GM23338 (cell line): ENCODE measurements at regions not wholly inside any gene's neighbourhood (a gene's known extent, or its start where the extent isn't known, plus 50 kb on each side); places are given as distances from the start of the nearest gene placed in this dataset.

Source experiments
- ATAC-seq: fragments of 200-7000 bp; cut with Tn5 transposase; 3 replicates; pipeline ENCODE4 v1.9.1; 2020
- DNase-seq: peaks from one replicate; pipeline ENCODE4 v3.0.0-alpha.2; 2015; ENCODE audit warnings: low spot score
- H2AFZ ChIP-seq: fragments of 200-600 bp; sonication (generic); 2 replicates; pipeline ENCODE4 v1.8.0; 2016; ENCODE audit warnings: antibody characterized with exemption, mild to moderate bottlenecking, moderate library complexity
- H3F3A ChIP-seq: fragments of 200-600 bp; sonication (generic); replicated peaks from 2 replicates; pipeline ENCODE4 v1.8.0; 2017; ENCODE audit warnings: antibody characterized with exemption, mixed run types, low read depth
- H3K27ac ChIP-seq: fragments of 200-600 bp; sonication (generic); 2 replicates; pipeline ENCODE4 v1.6.1; 2016; ENCODE audit warnings: low read depth
- H3K27me3 ChIP-seq: fragments of 200-600 bp; sonication (generic); 2 replicates; pipeline ENCODE4 v1.8.0; 2016; ENCODE audit warnings: mild to moderate bottlenecking, mixed run types, moderate library complexity; ENCODE audit not compliant: insufficient read depth
- H3K36me3 ChIP-seq: fragments of 200-600 bp; sonication (generic); 2 replicates; pipeline ENCODE4 v1.8.0; 2016; ENCODE audit warnings: mild to moderate bottlenecking; ENCODE audit not compliant: insufficient read depth
- H3K4me1 ChIP-seq: fragments of 200-600 bp; sonication (generic); 2 replicates; pipeline ENCODE4 v1.8.0; 2016; ENCODE audit warnings: mild to moderate bottlenecking, moderate library complexity; ENCODE audit not compliant: insufficient read depth
- H3K4me2 ChIP-seq: fragments of 200-600 bp; sonication (generic); 2 replicates; pipeline ENCODE4 v1.7.1; 2017; ENCODE audit warnings: mixed run types
- H3K4me3 ChIP-seq: fragments of 200-600 bp; sonication (generic); 2 replicates; pipeline ENCODE4 v1.6.1; 2016; ENCODE audit warnings: mixed run types
- H3K79me2 ChIP-seq: fragments of 200-600 bp; sonication (generic); replicated peaks from 2 replicates; pipeline ENCODE4 v1.8.0; 2017; ENCODE audit warnings: mild to moderate bottlenecking; ENCODE audit not compliant: insufficient read depth
- H3K9me2 ChIP-seq: fragments of 200-600 bp; sonication (generic); 2 replicates; pipeline ENCODE4 v1.8.0; 2017; ENCODE audit not compliant: insufficient read depth
- H4K20me1 ChIP-seq: fragments of 200-600 bp; sonication (generic); replicated peaks from 2 replicates; pipeline ENCODE4 v1.8.0; 2017; ENCODE audit warnings: mild to moderate bottlenecking; ENCODE audit not compliant: insufficient read depth
- H3K27ac Mint-ChIP-seq: 2 replicates; pipeline ENCODE4 v1.8.0; 2020; ENCODE audit warnings: inconsistent platforms, mild to moderate bottlenecking, moderate library complexity, mixed read lengths
- H3K27me3 Mint-ChIP-seq: 3 replicates; pipeline ENCODE4 v1.8.0; 2022; ENCODE audit warnings: low read depth, mild to moderate bottlenecking, moderate library complexity, mixed read lengths, inconsistent platforms; ENCODE audit not compliant: insufficient read depth, poor library complexity
- H3K36me3 Mint-ChIP-seq: 3 replicates; pipeline ENCODE4 v1.8.0; 2021; ENCODE audit warnings: low read depth, mild to moderate bottlenecking, inconsistent platforms, moderate library complexity, mixed read lengths
- H3K4me1 Mint-ChIP-seq: 3 replicates; pipeline ENCODE4 v1.8.0; 2020; ENCODE audit warnings: mild to moderate bottlenecking, inconsistent platforms, mixed read lengths
- H3K4me3 Mint-ChIP-seq: 3 replicates; pipeline ENCODE4 v1.8.0; 2021; ENCODE audit warnings: moderate library complexity, mild to moderate bottlenecking, inconsistent platforms, mixed read lengths
- H3K9me3 Mint-ChIP-seq: 3 replicates; pipeline ENCODE4 v1.8.0; 2020; ENCODE audit warnings: moderate library complexity, mild to moderate bottlenecking, inconsistent platforms, mixed read lengths
- CREB1 ChIP-seq: fragments of 250-450 bp; sonication (Bioruptor Pico); IDR thresholded peaks from 2 replicates; pipeline ENCODE4 v1.5.0; 2020; ENCODE audit warnings: low read depth, mild to moderate bottlenecking, moderate library complexity
- EZH2 ChIP-seq: fragments of 200-600 bp; sonication (generic); IDR thresholded peaks from one replicate; pipeline ENCODE4 v1.8.0; 2017; ENCODE audit warnings: antibody characterized with exemption, mild to moderate bottlenecking, low read depth; ENCODE audit not compliant: unreplicated experiment
- NANOG ChIP-seq: IDR thresholded peaks from 2 replicates; pipeline ENCODE4 v1.6.1; 2016; ENCODE audit warnings: antibody characterized with exemption, borderline replicate concordance
- POLR2AphosphoS5 ChIP-seq: IDR thresholded peaks from 2 replicates; pipeline ENCODE4 v1.6.1; 2016; ENCODE audit warnings: antibody characterized with exemption, low read depth
- REST ChIP-seq: IDR thresholded peaks from one replicate; pipeline ENCODE4 v1.6.1; 2018; ENCODE audit warnings: antibody characterized with exemption; ENCODE audit not compliant: unreplicated experiment
- STAT1 ChIP-seq: IDR thresholded peaks from one replicate; pipeline ENCODE4 v1.6.1; 2016; ENCODE audit warnings: antibody characterized with exemption; ENCODE audit not compliant: unreplicated experiment
- ZNF114 ChIP-seq: fragments of 250-450 bp; sonication (Bioruptor Pico); IDR thresholded peaks from 2 replicates; pipeline ENCODE4 v1.5.0; 2020; ENCODE audit warnings: mild to moderate bottlenecking, moderate library complexity
- ZNF462 ChIP-seq: fragments of 250-450 bp; sonication (Bioruptor Pico); IDR thresholded peaks from 2 replicates; pipeline ENCODE4 v1.5.0; 2020; ENCODE audit warnings: mild to moderate bottlenecking, moderate library complexity

GRCh38 chr4:66017671-66018070 lies 347.4 kb upstream of the EPHA5 start (continued):
- no peak for TF ChIP-seq ZNF462
- no peak for TF ChIP-seq CREB1

GRCh38 chr4:66016240-66016639 lies 346.0 kb upstream of the EPHA5 start:
- H3K4me3 ChIP-seq: no peak overlapping the region
- peaks cover 7% of the 10 kb centered on the region for H3K4me1 ChIP-seq
- Mint-ChIP-seq H3K27me3 (no peaks in the 10 kb centered on the region), H3K36me3 (peaks cover 21% of the 10 kb centered on the region), H3K4me1 (peaks cover 7% of the 10 kb centered on the region; the same call in 2 of the 3 replicates), H3K9me3 (peaks cover 25% of the 10 kb centered on the region), H3K4me3 (no peak overlapping the region), H3K27ac (no peak overlapping the region)
- H3K4me2 ChIP-seq: no peak overlapping the region
- no peaks in the 10 kb centered on the region for H3K9me2 ChIP-seq
- ATAC-seq (no peak), DNase-seq (no peak)
- no peaks in the 10 kb centered on the region for H3K79me2 ChIP-seq
- H4K20me1 ChIP-seq: no peaks in the 10 kb centered on the region
- no peaks in the 10 kb centered on the region for H3K27me3 ChIP-seq
- H3K27ac ChIP-seq: no peak overlapping the region
- no peak overlapping the region for H2AFZ ChIP-seq
- H3K36me3 ChIP-seq: peaks cover 3% of the 10 kb centered on the region; the same call in 1 of the 2 replicates
- H3F3A ChIP-seq: no peaks in the 10 kb centered on the region
- TF ChIP-seq NANOG: no peak
- TF ChIP-seq REST: no peak
- no peak for TF ChIP-seq STAT1
- no peak for TF ChIP-seq EZH2
- TF ChIP-seq CREB1: no peak
- no peak for TF ChIP-seq POLR2AphosphoS5
- TF ChIP-seq ZNF114: no peak
